SK-N-SH treated with all-trans-retinoic acid at 6 μM for 48 hours (cell line): ENCODE measurements at regions not wholly inside any gene's neighbourhood (a gene's known extent, or its start where the extent isn't known, plus 50 kb on each side); places are given as distances from the start of the nearest gene placed in this dataset.

Experiments
- ATAC-seq: fragments of 200-7000 bp; cut with Tn5 transposase; 3 replicates; pipeline ENCODE4 v1.9.1; 2020; ENCODE audit warnings: mild to moderate bottlenecking, moderate library complexity
- ARNTL ChIP-seq: fragments of 450-650 bp; formaldehyde crosslinking; IDR thresholded peaks from 2 replicates; pipeline ENCODE4 v1.5.0; 2020; ENCODE audit warnings: low read depth, mild to moderate bottlenecking, moderate library complexity, borderline replicate concordance
- BACH2 ChIP-seq: fragments of 250-450 bp; sonication (Bioruptor Pico); IDR thresholded peaks from 2 replicates; pipeline ENCODE4 v1.9.0; 2021; ENCODE audit warnings: mild to moderate bottlenecking, borderline replicate concordance
- CREB5 ChIP-seq: fragments of 250-450 bp; sonication (Bioruptor Pico); IDR thresholded peaks from 2 replicates; pipeline ENCODE4 v1.5.1; 2020; ENCODE audit warnings: low read depth, mild to moderate bottlenecking, moderate library complexity
- CSDC2 ChIP-seq: fragments of 250-450 bp; sonication (Bioruptor Pico); IDR thresholded peaks from 2 replicates; pipeline ENCODE4 v1.5.0; 2020; ENCODE audit warnings: mild to moderate bottlenecking, moderate library complexity
- ESRRG ChIP-seq: fragments of 250-450 bp; sonication (Bioruptor Pico); IDR thresholded peaks from 2 replicates; pipeline ENCODE4 v1.6.1; 2021; ENCODE audit warnings: mild to moderate bottlenecking
- GLIS3 ChIP-seq: fragments of 250-450 bp; sonication (Bioruptor Pico); IDR thresholded peaks from 2 replicates; pipeline ENCODE4 v1.5.0; 2020; ENCODE audit warnings: mild to moderate bottlenecking, moderate library complexity
- ISL1 ChIP-seq: fragments of 250-450 bp; sonication (Bioruptor Pico); IDR thresholded peaks from 2 replicates; pipeline ENCODE4 v2.1.2; 2022; ENCODE audit warnings: mild to moderate bottlenecking, moderate library complexity
- PATZ1 ChIP-seq: fragments of 250-450 bp; sonication (Bioruptor Pico); IDR thresholded peaks from 2 replicates; pipeline ENCODE4 v1.8.0; 2020; ENCODE audit warnings: mild to moderate bottlenecking, moderate library complexity, borderline replicate concordance
- POU6F1 ChIP-seq: fragments of 250-450 bp; sonication (Bioruptor Pico); IDR thresholded peaks from 2 replicates; pipeline ENCODE4 v1.8.0; 2021; ENCODE audit warnings: low read depth, mild to moderate bottlenecking, moderate library complexity, borderline replicate concordance
- TCF4 ChIP-seq: fragments of 250-450 bp; sonication (Bioruptor Pico); IDR thresholded peaks from 2 replicates; pipeline ENCODE4 v1.8.0; 2021; ENCODE audit warnings: mild to moderate bottlenecking, moderate library complexity, borderline replicate concordance
- TOX ChIP-seq: fragments of 250-450 bp; sonication (Bioruptor Pico); IDR thresholded peaks from 2 replicates; pipeline ENCODE4 v1.8.0; 2021; ENCODE audit warnings: mild to moderate bottlenecking, moderate library complexity, borderline replicate concordance
- TSHZ2 ChIP-seq: fragments of 250-450 bp; sonication (Bioruptor Pico); IDR thresholded peaks from 2 replicates; pipeline ENCODE4 v1.5.0; 2020; ENCODE audit warnings: mild to moderate bottlenecking, moderate library complexity
- ZC3H10 ChIP-seq: fragments of 250-450 bp; sonication (Bioruptor Pico); IDR thresholded peaks from 2 replicates; pipeline ENCODE4 v1.5.1; 2021; ENCODE audit warnings: mild to moderate bottlenecking, moderate library complexity
- ZFP3 ChIP-seq: fragments of 250-450 bp; sonication (Bioruptor Pico); IDR thresholded peaks from 2 replicates; pipeline ENCODE4 v1.5.0; 2020; ENCODE audit warnings: mild to moderate bottlenecking, moderate library complexity
- ZFP30 ChIP-seq: fragments of 450-650 bp; formaldehyde crosslinking; IDR thresholded peaks from 2 replicates; pipeline ENCODE4 v1.5.0; 2022; ENCODE audit warnings: mild to moderate bottlenecking, moderate library complexity
- ZNF565 ChIP-seq: fragments of 450-650 bp; formaldehyde crosslinking; conservative IDR thresholded peaks from 2 replicates; pipeline ENCODE4 v1.5.0; 2020; ENCODE audit warnings: low read depth, mild to moderate bottlenecking, moderate library complexity
- ZNF8 ChIP-seq: fragments of 450-650 bp; formaldehyde crosslinking; IDR thresholded peaks from 2 replicates; pipeline ENCODE4 v1.5.0; 2020; ENCODE audit warnings: mild to moderate bottlenecking, moderate library complexity

GRCh38 chr14:97850886-97851285, 1053.7 kb downstream of the VRK1 start:
- no peak for TF ChIP-seq CSDC2
- no peak for TF ChIP-seq ESRRG (CRISPR knock-in tag)
- no peak for TF ChIP-seq TCF4 (CRISPR knock-in tag)
- TF ChIP-seq ZNF8 (CRISPR knock-in tag), result no peak
- TF ChIP-seq CREB5, result no peak
- TF ChIP-seq TOX (CRISPR knock-in tag), result no peak
- no peak for TF ChIP-seq ZFP30 (CRISPR knock-in tag)
- no peak for TF ChIP-seq ISL1 (CRISPR knock-in tag)
- TF ChIP-seq ZC3H10, result no peak
- ATAC-seq, result no peak

- ATAC-seq, result no peak
- TF ChIP-seq ZC3H10, result no peak
- no peak for TF ChIP-seq BACH2
- TF ChIP-seq ARNTL, result no peak
- TF ChIP-seq TSHZ2, result no peak
- TF ChIP-seq PATZ1 (CRISPR knock-in tag), result no peak
- TF ChIP-seq TCF4 (CRISPR knock-in tag), result no peak
- no peak for TF ChIP-seq GLIS3 (CRISPR knock-in tag)
- no peak for TF ChIP-seq ZFP3 (CRISPR knock-in tag)
- no peak for TF ChIP-seq POU6F1 (CRISPR knock-in tag)
Measured at GRCh38 chr14:97851428-97851995, 1054.3 kb downstream of the VRK1 start.

- TF ChIP-seq ARNTL (no peak), POU6F1 (CRISPR knock-in tag) (no peak), TOX (CRISPR knock-in tag) (no peak)
- no peak for ATAC-seq
Measured at GRCh38 chr14:97854918-97855317, 1057.7 kb downstream of the VRK1 start.

GRCh38 chr14:97866195-97866594, 1069.0 kb downstream of the VRK1 start:
- TF ChIP-seq GLIS3 (CRISPR knock-in tag) (no peak), CSDC2 (no peak), CREB5 (no peak), ZC3H10 (no peak), ISL1 (CRISPR knock-in tag) (no peak), ZNF565 (CRISPR knock-in tag) (no peak)
- no peak for ATAC-seq
